Ishikawa (cell line): ENCODE measurements at regions not wholly inside any gene's neighbourhood (a gene's known extent, or its start where the extent isn't known, plus 50 kb on each side); places are given as distances from the start of the nearest gene placed in this dataset.

Experiments
- CEBPB ChIP-seq: IDR thresholded peaks from 2 replicates; pipeline ENCODE4 v1.6.1; 2012
- CREB1 ChIP-seq: IDR thresholded peaks from 2 replicates; pipeline ENCODE4 v1.6.1; 2012; ENCODE audit warnings: low read depth
- EGR1 ChIP-seq: IDR thresholded peaks from 2 replicates; pipeline ENCODE4 v1.6.1; 2012
- EP300 ChIP-seq: IDR thresholded peaks from 2 replicates; pipeline ENCODE4 v1.6.1; 2012; ENCODE audit warnings: borderline replicate concordance
- FOXM1 ChIP-seq: IDR thresholded peaks from 2 replicates; pipeline ENCODE4 v1.6.1; 2012; ENCODE audit warnings: low read depth, borderline replicate concordance
- RAD21 ChIP-seq: IDR thresholded peaks from 2 replicates; pipeline ENCODE4 v1.6.1; 2012; ENCODE audit warnings: low read depth
- TAF1 ChIP-seq: IDR thresholded peaks from 2 replicates; pipeline ENCODE4 v1.6.1; 2012; ENCODE audit warnings: low read depth, mild to moderate bottlenecking
- TEAD4 ChIP-seq: IDR thresholded peaks from 2 replicates; pipeline ENCODE4 v1.6.1; 2012
- YY1 ChIP-seq: IDR thresholded peaks from 2 replicates; pipeline ENCODE4 v1.6.1; 2012; ENCODE audit warnings: low read depth
- TF ChIP-seq, protein P1 (sequence below): IDR thresholded peaks from 2 replicates; pipeline ENCODE4 v1.6.1; 2012; ENCODE audit warnings: low read depth, mild to moderate bottlenecking
- TF ChIP-seq, protein P2 (sequence below): IDR thresholded peaks from 2 replicates; pipeline ENCODE4 v1.6.1; 2012

DNA sequence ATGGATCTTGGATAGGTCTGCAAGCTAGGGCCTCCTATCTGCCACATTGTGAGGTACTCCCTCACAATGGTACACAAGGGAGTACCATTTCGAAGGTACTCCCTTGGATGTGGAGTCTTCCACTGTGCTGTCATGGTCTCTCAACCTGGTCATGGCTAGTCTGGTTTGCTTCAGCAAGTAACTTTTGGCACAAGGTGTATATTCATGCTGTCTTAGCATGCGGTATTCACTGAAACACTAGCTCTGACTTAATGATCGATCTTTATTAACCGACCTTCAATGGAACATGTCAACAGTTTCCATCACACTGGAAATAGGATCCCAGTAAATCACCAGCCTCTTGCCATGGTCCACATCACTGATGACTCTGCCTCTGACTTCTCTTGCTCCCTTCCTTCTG lies 77.5 kb upstream of the HS3ST1 start:
- TF ChIP-seq YY1 (no peak), EP300 (no peak), TAF1 (no peak), EGR1 (no peak), FOXM1 (no peak), RAD21 (no peak), CREB1 (no peak), CEBPB (no peak), TEAD4 (no peak)
- TF ChIP-seq, protein P1, sequence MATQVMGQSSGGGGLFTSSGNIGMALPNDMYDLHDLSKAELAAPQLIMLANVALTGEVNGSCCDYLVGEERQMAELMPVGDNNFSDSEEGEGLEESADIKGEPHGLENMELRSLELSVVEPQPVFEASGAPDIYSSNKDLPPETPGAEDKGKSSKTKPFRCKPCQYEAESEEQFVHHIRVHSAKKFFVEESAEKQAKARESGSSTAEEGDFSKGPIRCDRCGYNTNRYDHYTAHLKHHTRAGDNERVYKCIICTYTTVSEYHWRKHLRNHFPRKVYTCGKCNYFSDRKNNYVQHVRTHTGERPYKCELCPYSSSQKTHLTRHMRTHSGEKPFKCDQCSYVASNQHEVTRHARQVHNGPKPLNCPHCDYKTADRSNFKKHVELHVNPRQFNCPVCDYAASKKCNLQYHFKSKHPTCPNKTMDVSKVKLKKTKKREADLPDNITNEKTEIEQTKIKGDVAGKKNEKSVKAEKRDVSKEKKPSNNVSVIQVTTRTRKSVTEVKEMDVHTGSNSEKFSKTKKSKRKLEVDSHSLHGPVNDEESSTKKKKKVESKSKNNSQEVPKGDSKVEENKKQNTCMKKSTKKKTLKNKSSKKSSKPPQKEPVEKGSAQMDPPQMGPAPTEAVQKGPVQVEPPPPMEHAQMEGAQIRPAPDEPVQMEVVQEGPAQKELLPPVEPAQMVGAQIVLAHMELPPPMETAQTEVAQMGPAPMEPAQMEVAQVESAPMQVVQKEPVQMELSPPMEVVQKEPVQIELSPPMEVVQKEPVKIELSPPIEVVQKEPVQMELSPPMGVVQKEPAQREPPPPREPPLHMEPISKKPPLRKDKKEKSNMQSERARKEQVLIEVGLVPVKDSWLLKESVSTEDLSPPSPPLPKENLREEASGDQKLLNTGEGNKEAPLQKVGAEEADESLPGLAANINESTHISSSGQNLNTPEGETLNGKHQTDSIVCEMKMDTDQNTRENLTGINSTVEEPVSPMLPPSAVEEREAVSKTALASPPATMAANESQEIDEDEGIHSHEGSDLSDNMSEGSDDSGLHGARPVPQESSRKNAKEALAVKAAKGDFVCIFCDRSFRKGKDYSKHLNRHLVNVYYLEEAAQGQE = no peak
- TF ChIP-seq, protein P2, sequence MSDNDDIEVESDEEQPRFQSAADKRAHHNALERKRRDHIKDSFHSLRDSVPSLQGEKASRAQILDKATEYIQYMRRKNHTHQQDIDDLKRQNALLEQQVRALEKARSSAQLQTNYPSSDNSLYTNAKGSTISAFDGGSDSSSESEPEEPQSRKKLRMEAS = no peak
